IMR-90 (cell line): ENCODE measurements at regions not wholly inside any gene's neighbourhood (a gene's known extent, or its start where the extent isn't known, plus 50 kb on each side); places are given as distances from the start of the nearest gene placed in this dataset.
"Not testable (repeated sequence)": the region's sequence is repeated elsewhere in the genome, so short reads cannot be mapped to it uniquely, and the experiment has no call there.

Experiments
- ATAC-seq: fragments of 200-7000 bp; cut with Tn5 transposase; 2 replicates; pipeline ENCODE4 v1.9.1; 2020; ENCODE audit warnings: low read depth, mild to moderate bottlenecking, moderate library complexity
- BruUV-seq: library from RNA; stranded (reverse); fragments of 400-500 nt; replicated peaks from 2 replicates; lab custom pipeline; 2021; lab: Mats Ljungman, UMichigan
- CTCF ChIA-PET: fragments of 300-600 bp; formaldehyde crosslinking; extraction: SDS; loops from one replicate; lab custom pipeline; 2021; ENCODE audit warnings: antibody characterized with exemption; lab: Yijun Ruan, JAX
- POLR2A ChIA-PET: fragments of 300-600 bp; sonication (Branson Sonifier 250); formaldehyde crosslinking; loops from one replicate; lab custom pipeline; 2022; ENCODE audit warnings: antibody characterized with exemption; ENCODE audit not compliant: unreplicated experiment; lab: Charles Lee
- DNase-seq: peaks from one replicate; pipeline ENCODE4 v3.0.0; 2013
- H2AFZ ChIP-seq: replicated peaks from 2 replicates; pipeline ENCODE3; 2013; ENCODE audit warnings: low read length, mild to moderate bottlenecking; ENCODE audit not compliant: poor library complexity
- H2AK5ac ChIP-seq: 2 replicates; pipeline ENCODE4 v1.6.1; 2013; ENCODE audit warnings: low read depth, low read length, inconsistent platforms
- H2AK9ac ChIP-seq: replicated peaks from 2 replicates; pipeline ENCODE3; 2013; ENCODE audit warnings: mild to moderate bottlenecking, low read depth, low read length, moderate library complexity; ENCODE audit not compliant: poor library complexity
- H2BK120ac ChIP-seq: 2 replicates; pipeline ENCODE4 v1.6.1; 2013; ENCODE audit warnings: low read depth, low read length, inconsistent platforms
- H2BK15ac ChIP-seq: 3 replicates; pipeline ENCODE4 v1.6.1; 2013; ENCODE audit warnings: low read depth, low read length, inconsistent platforms
- H2BK20ac ChIP-seq: 2 replicates; pipeline ENCODE4 v1.6.1; 2013; ENCODE audit warnings: low read depth, mild to moderate bottlenecking, inconsistent platforms, low read length, moderate library complexity
- H2BK5ac ChIP-seq: 2 replicates; pipeline ENCODE4 v1.6.1; 2013; ENCODE audit warnings: mild to moderate bottlenecking, low read depth, low read length, inconsistent platforms; ENCODE audit not compliant: poor library complexity, severe bottlenecking
- H3K14ac ChIP-seq: replicated peaks from 2 replicates; pipeline ENCODE4 v1.6.1; 2013; ENCODE audit warnings: low read depth, low read length, inconsistent platforms
- H3K18ac ChIP-seq: 2 replicates; pipeline ENCODE4 v1.6.1; 2013; ENCODE audit warnings: low read depth, low read length, control low read depth
- H3K23ac ChIP-seq: 2 replicates; pipeline ENCODE4 v1.6.1; 2013; ENCODE audit warnings: low read depth, low read length, inconsistent platforms
- H3K27ac ChIP-seq: 2 replicates; pipeline ENCODE4 v1.5.1; 2013; ENCODE audit warnings: mild to moderate bottlenecking, control low read depth, low read length; ENCODE audit not compliant: insufficient read depth
- H3K27me3 ChIP-seq: 2 replicates; pipeline ENCODE4 v1.6.1; 2013; ENCODE audit warnings: low read length; ENCODE audit not compliant: control insufficient read depth, insufficient read depth
- H3K36me3 ChIP-seq: 2 replicates; pipeline ENCODE4 v1.6.1; 2013; ENCODE audit warnings: low read length, mixed read lengths; ENCODE audit not compliant: control insufficient read depth, insufficient read depth
- H3K4ac ChIP-seq: 2 replicates; pipeline ENCODE4 v1.6.1; 2013; ENCODE audit warnings: low read depth, low read length, inconsistent platforms
- H3K4me1 ChIP-seq: 2 replicates; pipeline ENCODE4 v1.6.1; 2013; ENCODE audit warnings: low read length, mixed read lengths; ENCODE audit not compliant: control insufficient read depth, insufficient read depth
- H3K4me2 ChIP-seq: 2 replicates; pipeline ENCODE4 v1.6.1; 2013; ENCODE audit warnings: low read depth, mild to moderate bottlenecking, control low read depth, low read length, moderate library complexity
- H3K4me3 ChIP-seq: 2 replicates; pipeline ENCODE4 v1.5.1; 2013; ENCODE audit warnings: low read depth, mild to moderate bottlenecking, control low read depth, low read length, moderate library complexity; ENCODE audit not compliant: insufficient read depth
- H3K56ac ChIP-seq: 2 replicates; pipeline ENCODE4 v1.6.1; 2013; ENCODE audit warnings: low read length, inconsistent platforms; ENCODE audit not compliant: insufficient read depth; ENCODE audit errors: extremely low read depth
- H3K79me1 ChIP-seq, 2 experiments: 2 replicates each; pipeline ENCODE4 v1.6.1; 2013; ENCODE audit warnings: low read length in 2 of 2, inconsistent platforms in 1 of 2, low read depth in 1 of 2
- H3K9ac ChIP-seq: 2 replicates; pipeline ENCODE4 v1.6.1; 2013; ENCODE audit warnings: low read depth, low read length, control low read depth
- H3K9me1 ChIP-seq: 2 replicates; pipeline ENCODE4 v1.6.1; 2013; ENCODE audit warnings: low read length, inconsistent platforms; ENCODE audit not compliant: insufficient read depth
- H3K9me3 ChIP-seq: 2 replicates; pipeline ENCODE4 v1.6.1; 2013; ENCODE audit warnings: low read length; ENCODE audit not compliant: control insufficient read depth, insufficient read depth
- H4K20me1 ChIP-seq: 2 replicates; pipeline ENCODE4 v1.6.1; 2013; ENCODE audit warnings: low read length, inconsistent platforms; ENCODE audit not compliant: insufficient read depth
- H4K5ac ChIP-seq: 2 replicates; pipeline ENCODE4 v1.6.1; 2013; ENCODE audit warnings: mild to moderate bottlenecking, low read depth, low read length, control low read depth
- H4K8ac ChIP-seq, 2 experiments: 2 replicates each; pipeline ENCODE4 v1.6.1; 2013; ENCODE audit warnings: low read depth in 2 of 2, low read length in 2 of 2, control low read depth in 1 of 2, inconsistent platforms in 1 of 2
- H4K91ac ChIP-seq: 2 replicates; pipeline ENCODE4 v1.6.1; 2013; ENCODE audit warnings: low read depth, low read length, inconsistent platforms; ENCODE audit not compliant: insufficient read depth
- WGBS, 2 experiments: methylation state at CpG; one replicate each; pipeline versions ENCODE4 v1.1.5 to v1.1.7; 2013; ENCODE audit warnings: missing lambda C conversion rate in 2 of 2; ENCODE audit not compliant: insufficient read length in 1 of 2; ENCODE audit errors: extremely low coverage in 2 of 2; 5-methylcytosine and 5-hydroxymethylcytosine counted together
- dilution Hi-C: fragments of 300-500 bp; cut with HindIII; formaldehyde crosslinking; loops from one replicate; pipeline ENCODE4 v1.14.3; 2018; ENCODE audit warnings: low sequenced_read_pairs; ENCODE audit not compliant: unreplicated experiment
- in situ Hi-C: fragments of 300-500 bp; cut with MboI; formaldehyde crosslinking; loops from 3 replicates; pipeline ENCODE4 v1.14.3; 2019; ENCODE audit warnings: low sequenced_read_pairs, inconsistent platforms, mixed read lengths
- intact Hi-C: fragments of 100-400 bp; cut with micrococcal nuclease; formaldehyde crosslinking; loops from 2 replicates; pipeline ENCODE4 v1.10.0; 2022

- H3K4me1 ChIP-seq, intact Hi-C loops, H3K9me3 ChIP-seq, H3K9me1 ChIP-seq, in situ Hi-C loops, H3K4me3 ChIP-seq, H3K14ac ChIP-seq, H2BK120ac ChIP-seq, dilution Hi-C loops, H4K5ac ChIP-seq, ATAC-seq, H3K79me1 ChIP-seq, H3K27ac ChIP-seq, H2AK5ac ChIP-seq, H3K18ac ChIP-seq, H3K4ac ChIP-seq, POLR2A ChIA-PET, H2AK9ac ChIP-seq, CTCF ChIA-PET, H3K36me3 ChIP-seq, H4K91ac ChIP-seq, H2AFZ ChIP-seq, H4K8ac ChIP-seq, H3K9ac ChIP-seq, H2BK15ac ChIP-seq, BruUV-seq, H3K4me2 ChIP-seq, H3K27me3 ChIP-seq, DNase-seq, H3K56ac ChIP-seq, H2BK5ac ChIP-seq, H3K23ac ChIP-seq, H4K20me1 ChIP-seq, H2BK20ac ChIP-seq: not testable (repeated sequence)
- WGBS, 2 experiments = no CpG with 5 or more reads among the region's 2 CpGs
These were observed 477.7 kb upstream of the ARHGEF26 start for GRCh38 chr3:153643471-153643870.
